CD14-positive monocyte (primary cell): ENCODE measurements at regions not wholly inside any gene's neighbourhood (a gene's known extent, or its start where the extent isn't known, plus 50 kb on each side); places are given as distances from the start of the nearest gene placed in this dataset.

Source experiments
- DNase-seq, 3 donors: peaks; one replicate each; pipeline ENCODE4 v3.0.0-alpha.2; 2011 to 2022
- H2AFZ ChIP-seq: 2 replicates; pipeline ENCODE4 v1.6.0; 2012; ENCODE audit warnings: mild to moderate bottlenecking, low read depth, low read length, inconsistent platforms; ENCODE audit not compliant: insufficient read depth, poor library complexity, severe bottlenecking
- H3K27ac ChIP-seq, 2 donors: 1 replicate in 1 of 2; 2 replicates in 1 of 2; pipeline ENCODE4 v1.5.1; 2012 to 2013; ENCODE audit warnings: low read length in 2 of 2, control low read depth in 1 of 2, inconsistent platforms in 1 of 2, low read depth in 1 of 2, mild to moderate bottlenecking in 1 of 2
- H3K27me3 ChIP-seq, 2 donors: one replicate each; pipeline versions ENCODE4 v1.6.0 to v1.6.1; 2011 to 2013; ENCODE audit warnings: low read length in 2 of 2; ENCODE audit not compliant: control insufficient read depth in 2 of 2, insufficient read depth in 2 of 2
- H3K36me3 ChIP-seq, 2 donors: replicated peaks in 1 of 2; 1 replicate in 1 of 2; 2 replicates in 1 of 2; pipeline versions ENCODE4 v1.5.1 to v1.6.1; 2012 to 2013; ENCODE audit warnings: low read length in 2 of 2, control low read depth in 1 of 2, inconsistent platforms in 1 of 2, mild to moderate bottlenecking in 1 of 2; ENCODE audit not compliant: insufficient read depth in 2 of 2, control insufficient read depth in 1 of 2
- H3K4me1 ChIP-seq, 2 donors: 1 replicate in 1 of 2; 2 replicates in 1 of 2; pipeline versions ENCODE4 v1.5.1 to v1.6.1; 2012 to 2013; ENCODE audit warnings: low read length in 2 of 2, control low read depth in 1 of 2, inconsistent platforms in 1 of 2, mild to moderate bottlenecking in 1 of 2, moderate library complexity in 1 of 2; ENCODE audit not compliant: insufficient read depth in 2 of 2, control insufficient read depth in 1 of 2
- H3K4me2 ChIP-seq: replicated peaks from 2 replicates; pipeline ENCODE3; 2012; ENCODE audit warnings: low read length, moderate library complexity, mild to moderate bottlenecking; ENCODE audit not compliant: poor library complexity, severe bottlenecking; ENCODE audit errors: extremely low read depth
- H3K4me3 ChIP-seq, 3 experiments: fragments of 200-600 bp in 1 of 3; sonication (generic) in 1 of 3; replicated peaks in 1 of 3; 1 replicate in 2 of 3; 2 replicates in 1 of 3; pipeline ENCODE4 v1.5.1; 2011 to 2013; ENCODE audit warnings: low read length in 3 of 3, mild to moderate bottlenecking in 3 of 3, control low read depth in 2 of 3, low read depth in 2 of 3, inconsistent platforms in 1 of 3, moderate library complexity in 1 of 3
- H3K79me2 ChIP-seq: 2 replicates; pipeline ENCODE4 v1.6.0; 2012; ENCODE audit warnings: mild to moderate bottlenecking, control low read depth, inconsistent platforms, low read length, moderate library complexity; ENCODE audit not compliant: insufficient read depth
- H3K9ac ChIP-seq: 2 replicates; pipeline ENCODE4 v1.6.0; 2017; ENCODE audit warnings: low read length, mild to moderate bottlenecking; ENCODE audit not compliant: insufficient read depth, poor library complexity, severe bottlenecking
- H3K9me3 ChIP-seq, 2 donors: replicated peaks in 1 of 2; 1 replicate in 1 of 2; 2 replicates in 1 of 2; pipeline versions ENCODE4 v1.5.1 to v1.6.1; 2012 to 2013; ENCODE audit warnings: low read length in 2 of 2, control low read depth in 1 of 2; ENCODE audit not compliant: control insufficient read depth in 1 of 2, insufficient read depth in 1 of 2
- H4K20me1 ChIP-seq: 2 replicates; pipeline ENCODE4 v1.6.0; 2012; ENCODE audit warnings: mild to moderate bottlenecking, low read length, control low read depth, moderate library complexity; ENCODE audit not compliant: insufficient read depth
- H3K27ac Mint-ChIP-seq, 7 donors: one replicate each; pipeline ENCODE4 v1.8.0; 2020; ENCODE audit warnings: mild to moderate bottlenecking in 7 of 7, mixed read lengths in 7 of 7, moderate library complexity in 6 of 7, inconsistent platforms in 2 of 7
- H3K27me3 Mint-ChIP-seq, 3 donors: one replicate each; pipeline ENCODE4 v1.8.0; 2021 to 2022; ENCODE audit warnings: low read depth in 3 of 3, mild to moderate bottlenecking in 3 of 3, mixed read lengths in 3 of 3, moderate library complexity in 3 of 3, inconsistent platforms in 1 of 3
- H3K36me3 Mint-ChIP-seq, 2 donors: one replicate each; pipeline ENCODE4 v1.8.0; 2020; ENCODE audit warnings: mixed read lengths in 2 of 2, inconsistent platforms in 1 of 2, mild to moderate bottlenecking in 1 of 2
- H3K4me1 Mint-ChIP-seq: one replicate; pipeline ENCODE4 v1.8.0; 2020; ENCODE audit warnings: mild to moderate bottlenecking, mixed read lengths
- H3K4me3 Mint-ChIP-seq, 2 donors: one replicate each; pipeline ENCODE4 v1.8.0; 2020; ENCODE audit warnings: mild to moderate bottlenecking in 2 of 2, mixed read lengths in 2 of 2, moderate library complexity in 1 of 2
- H3K9me3 Mint-ChIP-seq, 7 donors: one replicate each; pipeline ENCODE4 v1.8.0; 2020 to 2022; ENCODE audit warnings: mixed read lengths in 7 of 7, mild to moderate bottlenecking in 6 of 7, moderate library complexity in 6 of 7, inconsistent platforms in 2 of 7
- WGBS: methylation state at CpG from one replicate; pipeline ENCODE4 v1.1.5; 2013; ENCODE audit warnings: missing lambda C conversion rate; ENCODE audit not compliant: insufficient coverage; 5-methylcytosine and 5-hydroxymethylcytosine counted together
- intact Hi-C, 2 donors: fragments of 100-400 bp; cut with micrococcal nuclease; formaldehyde crosslinking; loops; one replicate each; pipeline versions ENCODE4 v1.15.0 to v1.15.1; 2023
- TF ChIP-seq, protein P1 (sequence below): fragments of 200-600 bp; IDR thresholded peaks from one replicate; pipeline ENCODE4 v1.8.0; 2022; ENCODE audit warnings: antibody characterized with exemption, mild to moderate bottlenecking

DNA sequence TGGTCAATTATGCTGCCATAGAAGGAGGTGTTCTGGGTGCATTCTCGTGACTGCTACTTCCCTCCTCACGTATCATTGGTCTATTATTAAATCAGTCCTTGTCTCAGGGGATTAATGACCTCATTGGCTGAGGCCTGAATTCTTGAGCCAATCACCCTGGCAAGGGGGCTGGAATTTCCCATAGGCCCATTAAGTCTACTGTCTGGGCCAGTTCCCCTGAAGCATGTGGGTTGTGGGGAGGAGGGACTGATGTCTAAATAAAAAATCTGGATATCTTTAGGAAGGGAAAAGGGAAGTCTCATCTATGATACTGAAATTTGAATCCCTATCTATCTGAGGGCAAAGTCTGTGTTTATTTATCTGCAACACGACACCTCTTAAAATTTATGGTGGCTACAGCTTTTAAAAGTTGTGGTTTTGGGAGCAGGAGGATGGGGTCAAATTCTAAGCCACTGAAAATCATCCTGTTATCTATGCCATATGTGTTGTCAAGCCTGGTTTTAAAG lies 71.9 kb downstream of the DYRK2 start:
- no peak for DNase-seq
- no CpG with 5 or more reads among the region's 3 CpGs for WGBS

DNA sequence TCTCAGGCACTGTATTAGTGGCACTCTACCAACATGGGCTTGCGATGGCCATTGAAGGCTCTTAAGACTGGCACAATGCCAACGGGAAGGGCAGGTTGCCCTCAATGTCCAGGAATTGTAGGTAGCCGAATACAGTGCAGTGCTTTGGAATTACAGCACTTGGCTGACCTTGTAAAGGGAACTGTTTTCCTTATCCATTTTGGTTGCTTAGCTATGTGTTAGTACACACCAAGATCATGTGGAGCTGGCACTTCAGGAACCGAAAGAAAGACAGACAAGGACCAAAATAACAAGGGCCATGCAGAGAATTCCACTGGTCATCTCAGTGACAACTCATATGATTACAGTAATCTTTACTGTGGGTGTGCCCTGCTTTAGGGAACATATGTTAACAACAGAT lies 72.7 kb downstream of the DYRK2 start:
- H3K9me3 Mint-ChIP-seq = peaks cover 0 to 9% (median 2%) of the 10 kb centered on the region in 7 donors
- H4K20me1 ChIP-seq = no peaks in the 10 kb centered on the region
- no peak overlapping the region for H3K4me3 ChIP-seq
- peak overlapping the region in 1 of 7 donors; percentile 18 for H3K27ac Mint-ChIP-seq
- H3K79me2 ChIP-seq = no peaks in the 10 kb centered on the region
- TF ChIP-seq, protein P1, sequence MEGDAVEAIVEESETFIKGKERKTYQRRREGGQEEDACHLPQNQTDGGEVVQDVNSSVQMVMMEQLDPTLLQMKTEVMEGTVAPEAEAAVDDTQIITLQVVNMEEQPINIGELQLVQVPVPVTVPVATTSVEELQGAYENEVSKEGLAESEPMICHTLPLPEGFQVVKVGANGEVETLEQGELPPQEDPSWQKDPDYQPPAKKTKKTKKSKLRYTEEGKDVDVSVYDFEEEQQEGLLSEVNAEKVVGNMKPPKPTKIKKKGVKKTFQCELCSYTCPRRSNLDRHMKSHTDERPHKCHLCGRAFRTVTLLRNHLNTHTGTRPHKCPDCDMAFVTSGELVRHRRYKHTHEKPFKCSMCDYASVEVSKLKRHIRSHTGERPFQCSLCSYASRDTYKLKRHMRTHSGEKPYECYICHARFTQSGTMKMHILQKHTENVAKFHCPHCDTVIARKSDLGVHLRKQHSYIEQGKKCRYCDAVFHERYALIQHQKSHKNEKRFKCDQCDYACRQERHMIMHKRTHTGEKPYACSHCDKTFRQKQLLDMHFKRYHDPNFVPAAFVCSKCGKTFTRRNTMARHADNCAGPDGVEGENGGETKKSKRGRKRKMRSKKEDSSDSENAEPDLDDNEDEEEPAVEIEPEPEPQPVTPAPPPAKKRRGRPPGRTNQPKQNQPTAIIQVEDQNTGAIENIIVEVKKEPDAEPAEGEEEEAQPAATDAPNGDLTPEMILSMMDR = no peak
- H2AFZ ChIP-seq = no peak overlapping the region
- H3K36me3 ChIP-seq = no peaks in the 10 kb centered on the region
- peaks cover 0 to 2% of the 10 kb centered on the region in 2 donors for H3K27me3 ChIP-seq
- no peaks in the 10 kb centered on the region for H3K36me3 Mint-ChIP-seq
- no peak overlapping the region for H3K4me3 Mint-ChIP-seq
- no peaks in the 10 kb centered on the region for H3K4me1 ChIP-seq
- intact Hi-C loops = no loop called here
- peaks cover 0 to 11% (median 3%) of the 10 kb centered on the region in 3 donors for H3K27me3 Mint-ChIP-seq
- H3K27ac ChIP-seq = no peak overlapping the region
- WGBS = 100% methylated on average over 2 of the region's 4 CpGs
- no peaks in the 10 kb centered on the region for H3K9me3 ChIP-seq
- no peaks in the 10 kb centered on the region for H3K4me1 Mint-ChIP-seq
- no peak overlapping the region for H3K9ac ChIP-seq
- no peak for DNase-seq
- H3K4me2 ChIP-seq = no peak overlapping the region

More for the DNA sequence above, 71.9 kb downstream of the DYRK2 start:
- Mint-ChIP-seq H3K4me1 (no peaks in the 10 kb centered on the region), H3K27me3 (peaks cover 0 to 13% (median 3%) of the 10 kb centered on the region in 3 donors), H3K27ac (no peak overlapping the region), H3K4me3 (no peak overlapping the region), H3K9me3 (peaks cover 0 to 11% (median 2%) of the 10 kb centered on the region in 7 donors), H3K36me3 (no peaks in the 10 kb centered on the region)
- no peaks in the 10 kb centered on the region for H4K20me1 ChIP-seq
- H3K9ac ChIP-seq = no peak overlapping the region
- no peaks in the 10 kb centered on the region for H3K4me1 ChIP-seq
- TF ChIP-seq, protein P1 = no peak
- no peaks in the 10 kb centered on the region for H3K79me2 ChIP-seq
- H3K4me2 ChIP-seq = no peak overlapping the region
- intact Hi-C loops = no loop called here
- no peak overlapping the region for H2AFZ ChIP-seq
- H3K9me3 ChIP-seq = no peaks in the 10 kb centered on the region
- no peak overlapping the region for H3K27ac ChIP-seq
- H3K27me3 ChIP-seq = peaks cover 0 to 2% of the 10 kb centered on the region in 2 donors
- no peak overlapping the region for H3K4me3 ChIP-seq
- H3K36me3 ChIP-seq = no peaks in the 10 kb centered on the region
